Fibroblast of pulmonary artery (primary cell): ENCODE measurements at regions not wholly inside any gene's neighbourhood (a gene's known extent, or its start where the extent isn't known, plus 50 kb on each side); places are given as distances from the start of the nearest gene placed in this dataset.

Source experiments
- DNase-seq: peaks from one replicate; pipeline ENCODE4 v3.0.0-alpha.2; 2010; ENCODE audit warnings: low read depth
- H3K4me3 ChIP-seq: replicated peaks from 2 replicates; pipeline ENCODE4 v1.5.1; 2011; ENCODE audit warnings: low read depth, mild to moderate bottlenecking, control low read depth, low read length, moderate library complexity
- TF ChIP-seq, protein P1 (sequence below): IDR thresholded peaks from 2 replicates; pipeline ENCODE4 v1.5.1; 2011; ENCODE audit warnings: mild to moderate bottlenecking, control low read depth, low read length, inconsistent platforms; ENCODE audit errors: missing control alignments

DNA sequence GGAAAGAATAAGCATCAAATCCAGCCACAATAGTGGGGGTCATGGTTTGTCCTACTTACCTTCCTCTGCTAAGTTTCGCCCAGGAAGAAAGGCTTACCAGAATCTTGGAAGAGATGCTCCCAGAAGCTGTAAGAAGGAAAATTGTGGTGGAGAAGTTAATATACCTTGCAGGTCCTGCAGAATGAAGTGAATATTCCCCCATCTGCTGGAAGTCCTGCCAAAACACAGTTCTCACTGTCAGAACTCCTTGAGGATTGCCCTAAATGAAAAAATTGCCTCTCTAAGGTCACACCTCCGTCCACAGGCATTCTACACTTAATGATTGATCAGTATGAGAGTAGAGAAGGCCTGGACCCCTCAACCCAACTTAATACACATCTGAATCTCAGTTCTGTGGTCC, 78.4 kb upstream of the RGS21 start:
- no peak overlapping the region for H3K4me3 ChIP-seq
- no peak for DNase-seq
- TF ChIP-seq, protein P1, sequence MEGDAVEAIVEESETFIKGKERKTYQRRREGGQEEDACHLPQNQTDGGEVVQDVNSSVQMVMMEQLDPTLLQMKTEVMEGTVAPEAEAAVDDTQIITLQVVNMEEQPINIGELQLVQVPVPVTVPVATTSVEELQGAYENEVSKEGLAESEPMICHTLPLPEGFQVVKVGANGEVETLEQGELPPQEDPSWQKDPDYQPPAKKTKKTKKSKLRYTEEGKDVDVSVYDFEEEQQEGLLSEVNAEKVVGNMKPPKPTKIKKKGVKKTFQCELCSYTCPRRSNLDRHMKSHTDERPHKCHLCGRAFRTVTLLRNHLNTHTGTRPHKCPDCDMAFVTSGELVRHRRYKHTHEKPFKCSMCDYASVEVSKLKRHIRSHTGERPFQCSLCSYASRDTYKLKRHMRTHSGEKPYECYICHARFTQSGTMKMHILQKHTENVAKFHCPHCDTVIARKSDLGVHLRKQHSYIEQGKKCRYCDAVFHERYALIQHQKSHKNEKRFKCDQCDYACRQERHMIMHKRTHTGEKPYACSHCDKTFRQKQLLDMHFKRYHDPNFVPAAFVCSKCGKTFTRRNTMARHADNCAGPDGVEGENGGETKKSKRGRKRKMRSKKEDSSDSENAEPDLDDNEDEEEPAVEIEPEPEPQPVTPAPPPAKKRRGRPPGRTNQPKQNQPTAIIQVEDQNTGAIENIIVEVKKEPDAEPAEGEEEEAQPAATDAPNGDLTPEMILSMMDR = no peak

- TF ChIP-seq, protein P1 = no peak
- peak; percentile 9 for DNase-seq
- H3K4me3 ChIP-seq = no peak overlapping the region
These were observed 73.1 kb upstream of the RGS21 start for GRCh38 chr1:192243721-192244120.

DNA sequence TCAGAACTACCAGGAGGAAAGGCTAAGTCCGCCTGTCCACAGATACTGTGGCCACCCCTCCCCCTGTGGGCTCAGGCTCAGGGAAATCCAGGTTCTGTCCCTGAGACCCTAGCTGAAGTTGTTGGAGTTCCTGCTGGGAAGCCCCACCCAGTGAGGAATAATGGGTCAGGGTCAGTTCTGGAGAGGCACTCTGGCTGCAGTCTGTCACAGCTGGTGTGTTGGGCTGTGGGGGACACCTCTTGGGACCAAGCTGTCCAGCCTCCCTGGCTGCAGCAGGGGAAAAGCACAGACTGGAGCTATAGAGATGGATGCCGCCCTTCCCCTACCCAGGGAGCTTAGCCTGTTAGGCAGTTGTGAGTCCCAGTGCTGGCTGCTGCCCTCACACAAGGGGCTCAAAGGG, 65.1 kb upstream of the RGS21 start:
- TF ChIP-seq, protein P1 = no peak
- no peak overlapping the region for H3K4me3 ChIP-seq
- DNase-seq = no peak

- TF ChIP-seq, protein P1 = no peak
- H3K4me3 ChIP-seq = no peak overlapping the region
- DNase-seq = no peak
These were observed 64.0 kb upstream of the RGS21 start for GRCh38 chr1:192252776-192253175.

DNA sequence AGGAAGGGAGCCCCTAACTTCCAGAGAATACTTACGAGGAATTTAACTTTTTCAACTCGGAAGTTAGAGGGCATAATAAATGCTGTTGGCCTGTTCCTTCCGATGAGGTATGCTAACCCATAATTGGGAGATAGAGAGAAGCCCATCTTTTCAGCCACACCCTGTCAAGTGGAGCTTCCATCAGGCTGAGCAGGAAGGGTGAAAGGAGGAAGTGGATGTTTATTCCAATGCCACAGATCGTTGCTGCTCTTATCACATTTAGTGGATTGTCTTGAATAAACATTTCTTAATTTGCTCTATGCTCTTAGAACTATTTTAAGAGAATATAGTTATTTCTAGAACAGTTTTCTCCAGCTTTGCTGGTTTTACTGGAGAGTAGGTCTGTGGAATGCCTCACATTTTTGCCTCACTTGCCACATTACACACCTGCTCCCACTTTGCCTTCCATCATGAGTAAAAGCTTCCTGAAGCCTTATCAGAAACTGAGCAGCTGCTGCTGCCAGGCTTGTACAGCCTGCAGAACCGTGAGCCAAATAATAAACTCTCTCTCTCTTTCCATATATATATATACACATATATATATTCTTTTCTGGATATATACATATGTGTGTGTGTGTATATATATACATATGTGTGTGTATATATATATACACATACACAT, 60.0 kb upstream of the RGS21 start:
- TF ChIP-seq, protein P1 = no peak
- DNase-seq = no peak
- H3K4me3 ChIP-seq = no peak overlapping the region

DNA sequence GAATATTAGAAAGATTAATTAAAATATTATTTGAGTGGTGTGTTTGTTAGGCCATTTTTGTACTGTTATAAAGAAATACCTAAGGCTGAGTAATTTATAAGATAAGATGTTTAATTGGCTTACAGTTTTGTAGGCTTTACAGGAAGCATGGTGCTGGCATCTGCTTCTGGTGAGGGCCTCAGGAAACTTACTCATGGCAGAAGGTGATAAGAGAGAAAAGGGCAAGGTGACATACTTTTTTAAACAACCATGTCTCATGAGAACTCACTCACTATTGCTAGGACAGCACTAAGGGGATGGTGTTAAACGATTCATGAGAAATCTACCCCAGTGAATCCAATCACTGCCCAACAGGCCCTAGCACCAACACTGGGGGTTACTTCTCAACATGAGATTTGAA, 56.7 kb upstream of the RGS21 start:
- DNase-seq = peak; percentile 77
- TF ChIP-seq, protein P1 = no peak
- no peak overlapping the region for H3K4me3 ChIP-seq

- no peak for DNase-seq
- no peak overlapping the region for H3K4me3 ChIP-seq
- TF ChIP-seq, protein P1 = no peak
These were observed 55.3 kb upstream of the RGS21 start for GRCh38 chr1:192261476-192261875.
